Left lung (tissue), 4 donors: ENCODE measurements at regions not wholly inside any gene's neighbourhood (a gene's known extent, or its start where the extent isn't known, plus 50 kb on each side); places are given as distances from the start of the nearest gene placed in this dataset.

Source experiments
- ATAC-seq: fragments of 200-7000 bp; cut with Tn5 transposase; one replicate; pipeline ENCODE4 v1.9.1; 2020; ENCODE audit warnings: moderate library complexity
- DNase-seq, 4 donors: peaks; one replicate each; pipeline ENCODE4 v3.0.0-alpha.2; 2013 to 2020
- H3K27ac ChIP-seq, 2 donors: fragments of 200-600 bp; sonication (generic) in 1 of 2; one replicate each; pipeline versions ENCODE4 v1.5.0 to v1.8.0; 2020 to 2021
- H3K27me3 ChIP-seq, 2 donors: fragments of 200-600 bp; sonication (generic) in 1 of 2; one replicate each; pipeline versions ENCODE4 v1.5.0 to v1.8.0; 2020 to 2021
- H3K36me3 ChIP-seq, 2 donors: fragments of 200-600 bp; sonication (generic) in 1 of 2; one replicate each; pipeline versions ENCODE4 v1.5.0 to v1.8.0; 2020 to 2021
- H3K4me1 ChIP-seq, 2 donors: fragments of 200-600 bp; one replicate each; pipeline ENCODE4 v1.8.0; 2021
- H3K4me3 ChIP-seq, 2 donors: fragments of 200-600 bp; sonication (generic) in 1 of 2; one replicate each; pipeline versions ENCODE4 v1.5.0 to v1.8.0; 2020 to 2021; ENCODE audit warnings: mild to moderate bottlenecking in 1 of 2
- H3K9me3 ChIP-seq, 2 donors: fragments of 200-600 bp; sonication (generic) in 1 of 2; one replicate each; pipeline versions ENCODE4 v1.5.0 to v1.8.0; 2020 to 2021
- CTCF ChIP-seq, 2 donors: fragments of 200-600 bp; sonication (generic) in 1 of 2; IDR thresholded peaks; one replicate each; pipeline versions ENCODE4 v1.5.0 to v1.8.0; 2021; ENCODE audit warnings: antibody characterized with exemption in 2 of 2
- intact Hi-C, 2 donors: fragments of 100-400 bp; cut with DNase I; formaldehyde crosslinking; loops; one replicate each; pipeline versions ENCODE4 v1.11.2 to v1.14.2; 2022
- donor health status: DM: no; HTN: yes; CAD: no.
- donor health status: DM: no; HTN: no; CAD: no.

GRCh38 chr5:6194906-6195612 is 183.3 kb downstream of the MED10 start:
- Histone ChIP-seq H3K36me3 (no peaks in the 10 kb centered on the region), H3K9me3 (no peaks in the 10 kb centered on the region), H3K4me3 (no peak overlapping the region), H3K27ac (no peak overlapping the region), H3K4me1 (no peaks in the 10 kb centered on the region), H3K27me3 (no peaks in the 10 kb centered on the region)
- ATAC-seq (no peak), DNase-seq (no peak)
- no peak for TF ChIP-seq CTCF (IDR thresholded peaks at IDR 0.05)
- intact Hi-C loops: no loop called here

GRCh38 chr5:6194261-6194875 is 184.0 kb downstream of the MED10 start:
- ATAC-seq: no peak
- peak in 1 of 4 donors; percentile 36 for DNase-seq
- no peak for TF ChIP-seq CTCF (IDR thresholded peaks at IDR 0.05)
- Histone ChIP-seq H3K4me1 (no peaks in the 10 kb centered on the region), H3K4me3 (no peak overlapping the region), H3K9me3 (no peaks in the 10 kb centered on the region), H3K36me3 (no peaks in the 10 kb centered on the region), H3K27me3 (no peaks in the 10 kb centered on the region), H3K27ac (no peak overlapping the region)
- intact Hi-C loops: no loop called here

- DNase-seq: peak in 2 of 4 donors; percentile 24 to 36
- no peak for ATAC-seq
- Histone ChIP-seq H3K36me3 (no peaks in the 10 kb centered on the region), H3K4me1 (no peaks in the 10 kb centered on the region), H3K4me3 (no peak overlapping the region), H3K9me3 (no peaks in the 10 kb centered on the region), H3K27ac (no peak overlapping the region), H3K27me3 (no peaks in the 10 kb centered on the region)
- no peak for TF ChIP-seq CTCF (IDR thresholded peaks at IDR 0.05)
- intact Hi-C loops: no loop called here
Observed at GRCh38 chr5:6193310-6193709, 185.0 kb downstream of the MED10 start.

- no peak for TF ChIP-seq CTCF (IDR thresholded peaks at IDR 0.05)
- no peaks in the 10 kb centered on the region for H3K36me3 ChIP-seq
- intact Hi-C loops: no loop called here
- no peak overlapping the region for H3K4me3 ChIP-seq
- H3K27me3 ChIP-seq: no peaks in the 10 kb centered on the region
- H3K9me3 ChIP-seq: no peaks in the 10 kb centered on the region
- no peak for DNase-seq
- no peaks in the 10 kb centered on the region for H3K4me1 ChIP-seq
- no peak for ATAC-seq
- H3K27ac ChIP-seq: no peak overlapping the region
Observed at GRCh38 chr5:6190838-6191237, 187.5 kb downstream of the MED10 start.

GRCh38 chr5:6188976-6189375 is 189.4 kb downstream of the MED10 start:
- no peak for TF ChIP-seq CTCF (IDR thresholded peaks at IDR 0.05)
- Histone ChIP-seq H3K4me1 (no peaks in the 10 kb centered on the region), H3K4me3 (no peak overlapping the region), H3K27me3 (no peaks in the 10 kb centered on the region), H3K27ac (no peak overlapping the region), H3K9me3 (no peaks in the 10 kb centered on the region), H3K36me3 (no peaks in the 10 kb centered on the region)
- DNase-seq (no peak), ATAC-seq (no peak)
- intact Hi-C loops: no loop called here
